ENCODE measurements at regions not wholly inside any gene's neighbourhood (a gene's known extent, or its start where the extent isn't known, plus 50 kb on each side); places are given as distances from the start of the nearest gene placed in this dataset.

GRCh38 chr4:182126096-182126495 is 117.1 kb upstream of the TENM3 start:
- no peak for TF ChIP-seq EZH2 (IDR thresholded peaks at IDR 0.05; ENCODE audit: borderline replicate concordance, low read depth, low read length, poor library complexity, severe bottlenecking)
- TF ChIP-seq, protein P1, sequence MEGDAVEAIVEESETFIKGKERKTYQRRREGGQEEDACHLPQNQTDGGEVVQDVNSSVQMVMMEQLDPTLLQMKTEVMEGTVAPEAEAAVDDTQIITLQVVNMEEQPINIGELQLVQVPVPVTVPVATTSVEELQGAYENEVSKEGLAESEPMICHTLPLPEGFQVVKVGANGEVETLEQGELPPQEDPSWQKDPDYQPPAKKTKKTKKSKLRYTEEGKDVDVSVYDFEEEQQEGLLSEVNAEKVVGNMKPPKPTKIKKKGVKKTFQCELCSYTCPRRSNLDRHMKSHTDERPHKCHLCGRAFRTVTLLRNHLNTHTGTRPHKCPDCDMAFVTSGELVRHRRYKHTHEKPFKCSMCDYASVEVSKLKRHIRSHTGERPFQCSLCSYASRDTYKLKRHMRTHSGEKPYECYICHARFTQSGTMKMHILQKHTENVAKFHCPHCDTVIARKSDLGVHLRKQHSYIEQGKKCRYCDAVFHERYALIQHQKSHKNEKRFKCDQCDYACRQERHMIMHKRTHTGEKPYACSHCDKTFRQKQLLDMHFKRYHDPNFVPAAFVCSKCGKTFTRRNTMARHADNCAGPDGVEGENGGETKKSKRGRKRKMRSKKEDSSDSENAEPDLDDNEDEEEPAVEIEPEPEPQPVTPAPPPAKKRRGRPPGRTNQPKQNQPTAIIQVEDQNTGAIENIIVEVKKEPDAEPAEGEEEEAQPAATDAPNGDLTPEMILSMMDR (conservative IDR thresholded peaks at IDR 0.05; ENCODE audit: low read depth, low read length) = no peak
